Osteocyte (in vitro differentiated cells): ENCODE measurements at regions not wholly inside any gene's neighbourhood (a gene's known extent, or its start where the extent isn't known, plus 50 kb on each side); places are given as distances from the start of the nearest gene placed in this dataset.

Experiments used
- DNase-seq: peaks from one replicate; pipeline ENCODE4 v3.0.0; 2021; ENCODE audit warnings: mixed read lengths; ENCODE audit not compliant: unreplicated experiment; ENCODE audit errors: extremely low spot score
- H3K27ac Mint-ChIP-seq: one replicate; pipeline ENCODE4 v1.8.0; 2021; ENCODE audit warnings: mild to moderate bottlenecking, mixed read lengths; ENCODE audit not compliant: unreplicated experiment
- H3K27me3 Mint-ChIP-seq: one replicate; pipeline ENCODE4 v1.8.0; 2021; ENCODE audit warnings: mixed read lengths; ENCODE audit not compliant: unreplicated experiment
- H3K36me3 Mint-ChIP-seq: one replicate; pipeline ENCODE4 v1.8.0; 2021; ENCODE audit warnings: mixed read lengths; ENCODE audit not compliant: unreplicated experiment
- H3K4me1 Mint-ChIP-seq: one replicate; pipeline ENCODE4 v1.8.0; 2021; ENCODE audit warnings: mixed read lengths; ENCODE audit not compliant: unreplicated experiment
- H3K4me3 Mint-ChIP-seq: one replicate; pipeline ENCODE4 v1.8.0; 2021; ENCODE audit warnings: mild to moderate bottlenecking, moderate library complexity, mixed read lengths; ENCODE audit not compliant: unreplicated experiment
- H3K9me3 Mint-ChIP-seq: one replicate; pipeline ENCODE4 v1.8.0; 2021; ENCODE audit warnings: mixed read lengths; ENCODE audit not compliant: unreplicated experiment
- CTCF ChIP-seq: fragments of 200-600 bp; sonication (generic); IDR thresholded peaks from 2 replicates; pipeline ENCODE4 v1.5.0; 2021; ENCODE audit warnings: antibody characterized with exemption, mild to moderate bottlenecking, moderate library complexity

- Mint-ChIP-seq H3K27ac (no peak overlapping the region), H3K27me3 (no peaks in the 10 kb centered on the region), H3K4me1 (no peaks in the 10 kb centered on the region), H3K4me3 (no peak overlapping the region), H3K36me3 (no peaks in the 10 kb centered on the region), H3K9me3 (peaks cover 35% of the 10 kb centered on the region)
- TF ChIP-seq CTCF = no peak
- no peak for DNase-seq
Observed at GRCh38 chr21:24275616-24276015, 1331.7 kb downstream of the MRPL39 start.

GRCh38 chr21:24272521-24272938, 1334.8 kb downstream of the MRPL39 start:
- no peaks in the 10 kb centered on the region for H3K27me3 Mint-ChIP-seq
- no peaks in the 10 kb centered on the region for H3K4me1 Mint-ChIP-seq
- no peak overlapping the region for H3K27ac Mint-ChIP-seq
- DNase-seq = no peak
- peaks cover 26% of the 10 kb centered on the region for H3K9me3 Mint-ChIP-seq
- no peak overlapping the region for H3K4me3 Mint-ChIP-seq
- TF ChIP-seq CTCF = no peak
- H3K36me3 Mint-ChIP-seq = no peaks in the 10 kb centered on the region

GRCh38 chr21:24265987-24266386, 1341.3 kb downstream of the MRPL39 start:
- Mint-ChIP-seq H3K9me3 (peaks cover 21% of the 10 kb centered on the region), H3K4me1 (no peaks in the 10 kb centered on the region), H3K27me3 (no peaks in the 10 kb centered on the region), H3K27ac (no peak overlapping the region), H3K36me3 (no peaks in the 10 kb centered on the region), H3K4me3 (no peak overlapping the region)
- no peak for DNase-seq
- TF ChIP-seq CTCF = no peak

- Mint-ChIP-seq H3K4me1 (no peaks in the 10 kb centered on the region), H3K27ac (no peak overlapping the region), H3K4me3 (no peak overlapping the region), H3K36me3 (no peaks in the 10 kb centered on the region), H3K9me3 (peaks cover 15% of the 10 kb centered on the region), H3K27me3 (no peaks in the 10 kb centered on the region)
- TF ChIP-seq CTCF = no peak
- no peak for DNase-seq
Observed at GRCh38 chr21:24260751-24261150, 1346.5 kb downstream of the MRPL39 start.

- H3K27ac Mint-ChIP-seq = no peak overlapping the region
- TF ChIP-seq CTCF = no peak
- H3K4me1 Mint-ChIP-seq = no peaks in the 10 kb centered on the region
- no peaks in the 10 kb centered on the region for H3K36me3 Mint-ChIP-seq
- H3K27me3 Mint-ChIP-seq = no peaks in the 10 kb centered on the region
- DNase-seq = no peak
- H3K9me3 Mint-ChIP-seq = peaks cover 30% of the 10 kb centered on the region
- H3K4me3 Mint-ChIP-seq = no peak overlapping the region
Observed at GRCh38 chr21:24259241-24259640, 1348.0 kb downstream of the MRPL39 start.
